ENCODE measurements at regions not wholly inside any gene's neighbourhood (a gene's known extent, or its start where the extent isn't known, plus 50 kb on each side); places are given as distances from the start of the nearest gene placed in this dataset.

DNA sequence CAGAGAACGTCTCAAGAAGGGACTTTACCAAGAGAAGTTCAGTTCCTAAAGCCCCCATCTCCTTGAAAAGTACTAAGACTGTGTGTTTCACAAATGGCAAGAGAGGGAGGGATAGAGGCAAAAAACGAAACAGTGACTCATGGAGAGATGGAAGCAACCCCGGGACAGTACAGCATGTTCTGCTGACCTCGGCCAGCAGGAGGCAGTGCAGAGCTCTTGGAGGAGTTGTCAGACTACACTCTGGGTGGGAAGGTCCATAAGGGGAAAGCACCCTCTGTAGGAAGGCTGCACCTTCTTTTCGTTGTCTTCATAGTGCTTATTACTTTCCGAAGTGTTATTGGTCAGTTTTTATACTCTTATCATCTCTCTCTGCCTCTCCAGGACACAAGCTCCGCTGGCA is 525.2 kb upstream of the CCDC196 start:
- H3K27me3 ChIP-seq (ENCODE audit: insufficient read depth, low read length): peaks cover 24% of the 10 kb centered on the region
- no peak overlapping the region for H3K4me3 ChIP-seq (ENCODE audit: low read depth, low read length)
- no peak overlapping the region for H3K27ac ChIP-seq (ENCODE audit: low read depth, low read length)
- no peak overlapping the region for H2AFZ ChIP-seq (ENCODE audit: low read length, unreplicated experiment)
- no peaks in the 10 kb centered on the region for H3K79me2 ChIP-seq (ENCODE audit: control insufficient read depth, insufficient read depth, low read length, unreplicated experiment)
- H3K36me3 ChIP-seq (ENCODE audit: insufficient read depth, low read length): no peaks in the 10 kb centered on the region
- no peaks in the 10 kb centered on the region for H3K4me1 ChIP-seq (ENCODE audit: control insufficient read depth, insufficient read depth, low read length, unreplicated experiment)

GRCh38 chr14:65962952-65963351 is 523.2 kb upstream of the CCDC196 start:
- Histone ChIP-seq H3K4me1 (ENCODE audit: control insufficient read depth, insufficient read depth, low read length, unreplicated experiment) (no peaks in the 10 kb centered on the region), H3K79me2 (ENCODE audit: control insufficient read depth, insufficient read depth, low read length, unreplicated experiment) (no peaks in the 10 kb centered on the region), H3K27me3 (ENCODE audit: insufficient read depth, low read length) (peaks cover 25% of the 10 kb centered on the region), H3K36me3 (ENCODE audit: insufficient read depth, low read length) (no peaks in the 10 kb centered on the region), H2AFZ (ENCODE audit: low read length, unreplicated experiment) (no peak overlapping the region), H3K27ac (ENCODE audit: low read depth, low read length) (no peak overlapping the region), H3K4me3 (ENCODE audit: low read depth, low read length) (no peak overlapping the region)

GRCh38 chr14:65964366-65964765 is 521.8 kb upstream of the CCDC196 start:
- Histone ChIP-seq H3K4me1 (ENCODE audit: control insufficient read depth, insufficient read depth, low read length, unreplicated experiment) (no peaks in the 10 kb centered on the region), H3K4me3 (ENCODE audit: low read depth, low read length) (no peak overlapping the region), H3K36me3 (ENCODE audit: insufficient read depth, low read length) (no peaks in the 10 kb centered on the region), H3K79me2 (ENCODE audit: control insufficient read depth, insufficient read depth, low read length, unreplicated experiment) (no peaks in the 10 kb centered on the region), H3K27ac (ENCODE audit: low read depth, low read length) (no peak overlapping the region), H3K27me3 (ENCODE audit: insufficient read depth, low read length) (peaks cover 25% of the 10 kb centered on the region), H2AFZ (ENCODE audit: low read length, unreplicated experiment) (no peak overlapping the region)

DNA sequence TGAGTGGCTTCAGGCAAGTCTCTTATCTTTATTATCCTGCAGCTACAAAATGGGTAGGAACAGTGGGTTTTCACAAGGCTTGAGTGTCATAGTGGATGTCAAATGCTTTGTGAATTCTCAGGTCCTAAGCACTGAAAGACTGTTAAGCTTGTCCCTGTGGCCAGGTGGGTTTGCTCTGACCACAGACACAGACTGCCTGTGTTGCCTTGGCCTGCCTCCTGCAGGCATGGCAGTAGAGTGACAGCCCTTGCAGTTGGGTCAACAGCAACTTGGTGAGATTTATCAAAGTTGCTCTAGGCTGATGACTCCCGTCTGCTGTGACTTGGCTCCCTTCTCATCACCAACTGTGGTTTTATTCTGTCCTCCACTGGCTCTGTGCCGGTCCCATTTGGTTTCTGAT is 520.0 kb upstream of the CCDC196 start:
- no peaks in the 10 kb centered on the region for H3K36me3 ChIP-seq (ENCODE audit: insufficient read depth, low read length)
- no peak overlapping the region for H3K4me3 ChIP-seq (ENCODE audit: low read depth, low read length)
- H3K4me1 ChIP-seq (ENCODE audit: control insufficient read depth, insufficient read depth, low read length, unreplicated experiment): no peaks in the 10 kb centered on the region
- no peak overlapping the region for H2AFZ ChIP-seq (ENCODE audit: low read length, unreplicated experiment)
- H3K27ac ChIP-seq (ENCODE audit: low read depth, low read length): no peak overlapping the region
- peaks cover 22% of the 10 kb centered on the region for H3K27me3 ChIP-seq (ENCODE audit: insufficient read depth, low read length)
- no peaks in the 10 kb centered on the region for H3K79me2 ChIP-seq (ENCODE audit: control insufficient read depth, insufficient read depth, low read length, unreplicated experiment)

DNA sequence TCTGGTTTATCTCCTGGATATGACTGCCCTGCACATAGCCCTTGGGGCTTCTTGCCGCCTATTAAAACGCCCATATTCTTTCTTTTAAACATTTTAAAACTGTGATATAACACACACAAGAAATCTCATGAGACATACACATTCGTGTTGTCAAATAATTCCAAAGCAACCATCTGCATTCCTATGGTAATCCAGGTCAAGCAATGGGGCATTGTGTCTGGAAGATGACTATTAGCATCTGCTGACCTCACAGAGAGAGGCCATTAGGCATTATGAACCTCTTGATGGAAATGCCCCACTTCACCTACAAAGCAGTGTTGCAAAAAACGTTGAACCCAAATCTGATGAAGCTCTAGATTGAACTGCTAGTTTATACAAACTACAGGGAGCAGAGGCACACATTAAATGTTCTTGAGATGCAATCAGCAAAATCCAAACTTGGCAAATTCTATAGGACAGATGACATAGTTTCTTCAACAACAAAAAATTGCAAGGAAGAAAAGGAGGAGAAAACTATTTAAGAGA is 513.8 kb upstream of the CCDC196 start:
- H3K4me3 ChIP-seq (ENCODE audit: low read depth, low read length): no peak overlapping the region
- H3K27ac ChIP-seq (ENCODE audit: low read depth, low read length): no peak overlapping the region
- no peaks in the 10 kb centered on the region; the same call in 1 of the 2 replicates for H3K27me3 ChIP-seq (ENCODE audit: insufficient read depth, low read length)
- H3K4me1 ChIP-seq (ENCODE audit: control insufficient read depth, insufficient read depth, low read length, unreplicated experiment): peaks cover 10% of the 10 kb centered on the region
- H2AFZ ChIP-seq (ENCODE audit: low read length, unreplicated experiment): no peak overlapping the region
- H3K36me3 ChIP-seq (ENCODE audit: insufficient read depth, low read length): no peaks in the 10 kb centered on the region
- no peaks in the 10 kb centered on the region for H3K79me2 ChIP-seq (ENCODE audit: control insufficient read depth, insufficient read depth, low read length, unreplicated experiment)

DNA sequence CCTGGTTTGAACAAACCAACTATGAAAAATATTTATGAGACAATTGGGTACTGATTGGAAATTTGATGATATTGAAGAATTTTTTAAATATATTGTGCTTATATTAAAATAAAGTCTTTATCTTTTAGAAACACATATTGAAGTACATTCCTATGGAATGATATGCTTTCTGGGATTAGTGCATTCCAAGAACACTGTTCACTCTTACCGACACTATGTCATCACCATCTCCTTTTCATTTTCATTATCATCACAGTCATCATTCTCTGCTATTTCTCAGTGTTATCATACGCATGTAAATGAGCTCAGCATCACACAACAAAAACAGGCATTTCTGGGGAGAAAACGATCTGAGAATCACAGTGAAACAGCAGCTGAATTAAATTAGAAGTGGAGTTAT is 513.3 kb upstream of the CCDC196 start:
- no peak overlapping the region for H3K27ac ChIP-seq (ENCODE audit: low read depth, low read length)
- no peak overlapping the region for H2AFZ ChIP-seq (ENCODE audit: low read length, unreplicated experiment)
- no peaks in the 10 kb centered on the region for H3K36me3 ChIP-seq (ENCODE audit: insufficient read depth, low read length)
- no peaks in the 10 kb centered on the region; the same call in 1 of the 2 replicates for H3K27me3 ChIP-seq (ENCODE audit: insufficient read depth, low read length)
- H3K4me1 ChIP-seq (ENCODE audit: control insufficient read depth, insufficient read depth, low read length, unreplicated experiment): peaks cover 10% of the 10 kb centered on the region
- H3K4me3 ChIP-seq (ENCODE audit: low read depth, low read length): no peak overlapping the region
- no peaks in the 10 kb centered on the region for H3K79me2 ChIP-seq (ENCODE audit: control insufficient read depth, insufficient read depth, low read length, unreplicated experiment)

GRCh38 chr14:65975865-65976264 is 510.3 kb upstream of the CCDC196 start:
- peaks cover 10% of the 10 kb centered on the region for H3K4me1 ChIP-seq (ENCODE audit: control insufficient read depth, insufficient read depth, low read length, unreplicated experiment)
- H3K27me3 ChIP-seq (ENCODE audit: insufficient read depth, low read length): no peaks in the 10 kb centered on the region
- no peak overlapping the region for H2AFZ ChIP-seq (ENCODE audit: low read length, unreplicated experiment)
- H3K27ac ChIP-seq (ENCODE audit: low read depth, low read length): no peak overlapping the region
- no peak overlapping the region for H3K4me3 ChIP-seq (ENCODE audit: low read depth, low read length)
- H3K36me3 ChIP-seq (ENCODE audit: insufficient read depth, low read length): no peaks in the 10 kb centered on the region
- H3K79me2 ChIP-seq (ENCODE audit: control insufficient read depth, insufficient read depth, low read length, unreplicated experiment): no peaks in the 10 kb centered on the region

GRCh38 chr14:65976761-65977404 is 509.3 kb upstream of the CCDC196 start:
- no peak overlapping the region for H3K4me3 ChIP-seq (ENCODE audit: low read depth, low read length)
- no peaks in the 10 kb centered on the region for H3K36me3 ChIP-seq (ENCODE audit: insufficient read depth, low read length)
- H3K27me3 ChIP-seq (ENCODE audit: insufficient read depth, low read length): no peaks in the 10 kb centered on the region
- no peaks in the 10 kb centered on the region for H3K79me2 ChIP-seq (ENCODE audit: control insufficient read depth, insufficient read depth, low read length, unreplicated experiment)
- no peak overlapping the region for H2AFZ ChIP-seq (ENCODE audit: low read length, unreplicated experiment)
- H3K4me1 ChIP-seq (ENCODE audit: control insufficient read depth, insufficient read depth, low read length, unreplicated experiment): peaks cover 10% of the 10 kb centered on the region
- no peak overlapping the region for H3K27ac ChIP-seq (ENCODE audit: low read depth, low read length)

DNA sequence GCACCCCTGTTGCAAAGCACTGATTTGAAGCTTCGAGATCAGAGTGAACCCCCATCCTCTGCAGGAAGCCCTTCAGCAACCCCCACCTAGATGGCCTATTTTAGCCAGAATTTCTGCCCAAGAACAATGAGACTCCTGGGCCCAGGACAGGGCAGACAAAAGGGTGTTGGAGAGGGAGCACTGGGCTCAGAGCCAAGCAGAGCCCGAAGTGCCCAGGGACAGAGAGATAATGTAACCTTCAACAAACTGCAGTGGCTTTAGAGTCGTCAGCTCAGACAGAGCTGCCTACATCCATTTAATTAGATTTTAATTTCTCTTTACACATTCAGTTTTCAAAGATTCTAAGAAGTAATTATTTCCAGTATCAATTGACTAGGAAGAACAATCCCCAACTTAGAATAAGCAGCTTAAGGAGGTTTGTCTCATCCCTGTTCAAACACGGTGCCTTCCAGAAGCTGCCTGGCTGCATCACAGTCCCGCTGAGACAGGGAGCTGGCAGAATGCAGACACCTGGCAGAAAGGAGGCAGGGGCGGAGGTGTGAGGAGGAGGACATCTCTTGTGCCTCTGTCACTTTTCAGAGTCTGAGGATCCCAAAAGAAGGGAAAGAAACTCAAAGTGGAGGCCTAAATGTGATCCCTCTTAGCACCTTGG is 504.9 kb upstream of the CCDC196 start:
- Histone ChIP-seq H3K79me2 (ENCODE audit: control insufficient read depth, insufficient read depth, low read length, unreplicated experiment) (no peaks in the 10 kb centered on the region), H3K36me3 (ENCODE audit: insufficient read depth, low read length) (no peaks in the 10 kb centered on the region), H3K27ac (ENCODE audit: low read depth, low read length) (no peak overlapping the region), H3K4me1 (ENCODE audit: control insufficient read depth, insufficient read depth, low read length, unreplicated experiment) (no peaks in the 10 kb centered on the region), H2AFZ (ENCODE audit: low read length, unreplicated experiment) (no peak overlapping the region), H3K4me3 (ENCODE audit: low read depth, low read length) (no peak overlapping the region), H3K27me3 (ENCODE audit: insufficient read depth, low read length) (no peaks in the 10 kb centered on the region)

DNA sequence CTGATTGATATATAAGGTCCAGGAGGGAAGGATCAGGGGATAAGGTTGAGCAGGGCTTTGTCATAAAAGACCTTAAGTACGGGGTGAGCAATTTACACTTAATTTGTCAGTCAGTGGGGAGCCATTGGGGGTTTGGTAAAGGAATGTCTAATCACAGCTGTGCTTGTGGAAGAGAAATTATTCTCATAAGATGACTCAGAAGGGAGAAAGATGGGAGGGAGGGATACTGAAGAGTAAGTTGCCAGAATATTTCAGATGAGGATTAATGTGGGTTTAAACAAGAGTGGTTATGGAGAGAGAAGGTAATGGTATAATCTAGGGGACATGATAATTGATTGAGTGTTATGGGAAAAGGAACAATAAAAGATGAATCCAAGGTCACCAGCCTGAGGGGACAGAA is 500.1 kb upstream of the CCDC196 start:
- Histone ChIP-seq H3K27ac (ENCODE audit: low read depth, low read length) (no peak overlapping the region), H2AFZ (ENCODE audit: low read length, unreplicated experiment) (no peak overlapping the region), H3K27me3 (ENCODE audit: insufficient read depth, low read length) (no peaks in the 10 kb centered on the region), H3K4me3 (ENCODE audit: low read depth, low read length) (no peak overlapping the region), H3K79me2 (ENCODE audit: control insufficient read depth, insufficient read depth, low read length, unreplicated experiment) (no peaks in the 10 kb centered on the region), H3K36me3 (ENCODE audit: insufficient read depth, low read length) (no peaks in the 10 kb centered on the region), H3K4me1 (ENCODE audit: control insufficient read depth, insufficient read depth, low read length, unreplicated experiment) (no peaks in the 10 kb centered on the region)

DNA sequence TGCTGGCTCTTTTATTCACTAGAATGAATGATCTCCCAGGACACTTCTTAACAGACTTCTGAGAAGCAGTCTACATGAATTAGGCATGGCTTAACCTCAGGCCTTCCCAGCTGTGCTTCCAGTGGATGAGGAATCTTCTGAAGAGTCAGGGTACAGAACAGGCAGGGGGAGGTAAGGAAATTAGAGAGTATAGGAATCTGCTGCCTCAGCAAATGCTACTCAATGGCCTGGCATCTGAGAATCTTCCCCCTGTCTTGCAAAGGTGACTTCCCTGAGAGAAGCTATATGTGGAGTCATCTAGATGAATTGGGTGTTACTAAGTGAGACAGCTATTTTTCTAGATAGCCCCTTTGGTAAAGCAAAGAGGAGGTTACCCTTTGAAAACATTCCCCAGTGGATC is 496.2 kb upstream of the CCDC196 start:
- Histone ChIP-seq H3K36me3 (ENCODE audit: insufficient read depth, low read length) (no peaks in the 10 kb centered on the region), H3K79me2 (ENCODE audit: control insufficient read depth, insufficient read depth, low read length, unreplicated experiment) (no peaks in the 10 kb centered on the region), H3K27me3 (ENCODE audit: insufficient read depth, low read length) (no peaks in the 10 kb centered on the region), H3K4me1 (ENCODE audit: control insufficient read depth, insufficient read depth, low read length, unreplicated experiment) (no peaks in the 10 kb centered on the region), H2AFZ (ENCODE audit: low read length, unreplicated experiment) (no peak overlapping the region), H3K4me3 (ENCODE audit: low read depth, low read length) (no peak overlapping the region), H3K27ac (ENCODE audit: low read depth, low read length) (no peak overlapping the region)

Data from ACC112 (cell line).